Neural crest cell (in vitro differentiated cells): ENCODE measurements at regions not wholly inside any gene's neighbourhood (a gene's known extent, or its start where the extent isn't known, plus 50 kb on each side); places are given as distances from the start of the nearest gene placed in this dataset.

Experiments
- DNase-seq: peaks from one replicate; pipeline ENCODE4 v3.0.0; 2021; ENCODE audit warnings: low read depth, mixed read lengths, low spot score
- H3K27ac Mint-ChIP-seq: one replicate; pipeline ENCODE4 v1.8.0; 2021; ENCODE audit warnings: mild to moderate bottlenecking, mixed read lengths; ENCODE audit not compliant: unreplicated experiment
- H3K27me3 Mint-ChIP-seq: 2 replicates; pipeline ENCODE4 v1.8.0; 2021; ENCODE audit warnings: low read depth, mild to moderate bottlenecking, mixed read lengths
- H3K36me3 Mint-ChIP-seq: 2 replicates; pipeline ENCODE4 v1.8.0; 2021; ENCODE audit warnings: low read depth, mild to moderate bottlenecking, mixed read lengths
- H3K4me1 Mint-ChIP-seq: 2 replicates; pipeline ENCODE4 v1.8.0; 2021; ENCODE audit warnings: mixed read lengths
- H3K4me3 Mint-ChIP-seq: one replicate; pipeline ENCODE4 v1.8.0; 2021; ENCODE audit warnings: mild to moderate bottlenecking, mixed read lengths
- H3K9me3 Mint-ChIP-seq: 2 replicates; pipeline ENCODE4 v1.8.0; 2021; ENCODE audit warnings: mixed read lengths
- TF ChIP-seq, protein P1 (sequence below): fragments of 200-600 bp; sonication (generic); conservative IDR thresholded peaks from 2 replicates; pipeline ENCODE4 v1.5.0; 2021; ENCODE audit warnings: antibody characterized with exemption, mild to moderate bottlenecking

DNA sequence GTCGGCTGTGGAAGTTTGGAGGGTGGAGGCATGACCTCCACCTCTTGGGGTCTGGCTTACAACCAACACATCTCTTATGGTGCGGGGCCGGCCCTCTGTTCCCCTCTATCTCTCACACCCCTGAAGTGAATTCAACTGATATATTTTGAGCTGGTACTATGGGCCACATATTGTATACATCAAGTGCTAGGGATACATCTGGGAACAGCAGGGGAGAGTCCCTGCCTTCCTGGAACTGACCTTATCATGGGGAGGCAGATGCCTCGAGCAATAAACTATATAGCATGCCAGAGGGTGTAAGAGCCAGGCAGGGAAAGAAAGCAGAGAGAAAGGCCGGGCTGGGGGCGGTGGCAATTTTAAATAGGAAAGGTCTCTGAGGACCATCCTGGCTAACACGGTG lies 60.4 kb upstream of the TRPM1 start:
- Mint-ChIP-seq H3K27me3 (no peaks in the 10 kb centered on the region), H3K4me3 (no peak overlapping the region), H3K9me3 (no peaks in the 10 kb centered on the region), H3K36me3 (no peaks in the 10 kb centered on the region), H3K4me1 (peaks cover 22% of the 10 kb centered on the region), H3K27ac (no peak overlapping the region)
- TF ChIP-seq, protein P1, sequence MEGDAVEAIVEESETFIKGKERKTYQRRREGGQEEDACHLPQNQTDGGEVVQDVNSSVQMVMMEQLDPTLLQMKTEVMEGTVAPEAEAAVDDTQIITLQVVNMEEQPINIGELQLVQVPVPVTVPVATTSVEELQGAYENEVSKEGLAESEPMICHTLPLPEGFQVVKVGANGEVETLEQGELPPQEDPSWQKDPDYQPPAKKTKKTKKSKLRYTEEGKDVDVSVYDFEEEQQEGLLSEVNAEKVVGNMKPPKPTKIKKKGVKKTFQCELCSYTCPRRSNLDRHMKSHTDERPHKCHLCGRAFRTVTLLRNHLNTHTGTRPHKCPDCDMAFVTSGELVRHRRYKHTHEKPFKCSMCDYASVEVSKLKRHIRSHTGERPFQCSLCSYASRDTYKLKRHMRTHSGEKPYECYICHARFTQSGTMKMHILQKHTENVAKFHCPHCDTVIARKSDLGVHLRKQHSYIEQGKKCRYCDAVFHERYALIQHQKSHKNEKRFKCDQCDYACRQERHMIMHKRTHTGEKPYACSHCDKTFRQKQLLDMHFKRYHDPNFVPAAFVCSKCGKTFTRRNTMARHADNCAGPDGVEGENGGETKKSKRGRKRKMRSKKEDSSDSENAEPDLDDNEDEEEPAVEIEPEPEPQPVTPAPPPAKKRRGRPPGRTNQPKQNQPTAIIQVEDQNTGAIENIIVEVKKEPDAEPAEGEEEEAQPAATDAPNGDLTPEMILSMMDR, result no peak
- DNase-seq, result no peak

DNA sequence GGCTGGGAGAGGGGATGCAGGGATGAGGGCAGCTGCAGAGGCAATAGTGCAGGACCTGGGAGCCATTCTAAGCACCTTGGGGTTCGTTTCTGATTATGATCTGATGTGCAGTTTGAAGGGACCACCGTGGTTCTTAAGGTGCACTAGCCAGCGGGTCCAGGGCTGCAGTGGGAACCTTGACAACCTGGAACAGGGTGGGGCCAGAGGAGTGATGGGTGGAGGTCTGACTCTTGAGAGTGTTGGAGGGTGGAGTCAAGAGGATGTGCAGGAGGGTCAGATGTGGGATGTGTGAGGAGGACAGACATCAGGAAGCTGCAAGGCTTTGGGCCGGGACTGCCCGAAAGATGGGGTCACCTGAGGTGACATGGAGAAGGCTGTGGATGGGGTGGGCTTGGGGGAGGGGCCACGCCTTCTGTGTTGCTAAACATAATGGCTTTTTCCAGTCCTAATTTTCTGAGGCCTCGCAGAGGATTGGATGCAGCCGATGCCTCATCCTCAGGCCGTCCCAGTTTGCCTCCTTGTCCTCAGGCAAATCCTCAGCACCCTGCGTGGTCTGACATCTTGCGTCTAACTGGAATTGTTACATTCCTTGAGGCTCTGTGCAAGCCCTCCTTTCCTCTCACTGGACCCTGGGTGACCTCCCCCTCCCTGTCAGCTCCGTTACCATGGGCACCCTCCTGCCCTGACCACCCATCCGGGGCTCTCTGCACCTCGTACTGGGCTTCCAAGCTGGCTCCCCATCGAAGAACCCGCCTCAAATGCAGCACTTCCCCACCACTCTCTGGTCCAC lies 61.4 kb upstream of the TRPM1 start:
- Mint-ChIP-seq H3K27me3 (no peaks in the 10 kb centered on the region), H3K4me3 (no peak overlapping the region), H3K36me3 (no peaks in the 10 kb centered on the region), H3K27ac (peak overlapping the region; percentile 67), H3K4me1 (peaks cover 14% of the 10 kb centered on the region), H3K9me3 (no peaks in the 10 kb centered on the region)
- no peak for DNase-seq
- TF ChIP-seq, protein P1, result no peak

DNA sequence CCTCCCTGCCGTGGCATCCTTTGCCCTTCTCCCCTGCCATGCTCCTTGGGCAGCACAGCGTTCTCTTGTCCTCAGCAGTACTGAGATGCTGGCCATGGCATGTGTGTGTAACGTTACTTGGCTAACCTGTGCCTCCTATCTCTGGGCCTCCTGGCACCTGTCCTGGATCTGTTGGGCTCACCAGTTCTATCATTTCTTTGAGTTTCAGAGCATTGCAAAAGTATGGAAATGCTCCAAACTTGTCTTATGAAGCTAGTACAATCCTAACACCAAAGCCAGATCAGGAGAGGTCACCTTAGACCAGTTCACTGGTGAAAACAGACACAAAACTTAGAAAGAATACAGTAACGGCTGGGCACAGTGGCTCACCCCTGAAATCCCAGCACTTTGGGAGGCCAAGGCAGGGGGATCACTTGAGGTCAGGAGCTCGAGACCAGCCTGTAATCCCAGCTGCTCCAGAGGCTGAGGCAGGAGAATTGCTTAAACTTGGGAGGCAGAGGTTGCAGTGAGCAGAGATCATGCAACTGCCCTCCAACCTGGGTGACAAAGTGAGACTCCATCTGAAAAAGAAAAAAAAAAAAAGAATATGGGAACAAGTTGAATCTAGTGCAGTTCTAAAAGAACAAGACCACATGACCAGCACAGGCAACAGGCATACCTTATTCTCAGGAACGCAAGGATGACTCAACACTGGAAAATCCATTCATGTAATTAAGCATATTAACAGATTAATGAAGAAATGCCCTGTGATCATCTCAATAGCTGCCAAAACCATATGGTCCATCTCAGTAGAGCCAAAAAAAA lies 62.4 kb upstream of the TRPM1 start:
- Mint-ChIP-seq H3K27ac (no peak overlapping the region), H3K4me3 (no peak overlapping the region), H3K4me1 (peaks cover 8% of the 10 kb centered on the region), H3K27me3 (no peaks in the 10 kb centered on the region), H3K36me3 (no peaks in the 10 kb centered on the region), H3K9me3 (no peaks in the 10 kb centered on the region)
- DNase-seq, result no peak
- TF ChIP-seq, protein P1, result no peak

DNA sequence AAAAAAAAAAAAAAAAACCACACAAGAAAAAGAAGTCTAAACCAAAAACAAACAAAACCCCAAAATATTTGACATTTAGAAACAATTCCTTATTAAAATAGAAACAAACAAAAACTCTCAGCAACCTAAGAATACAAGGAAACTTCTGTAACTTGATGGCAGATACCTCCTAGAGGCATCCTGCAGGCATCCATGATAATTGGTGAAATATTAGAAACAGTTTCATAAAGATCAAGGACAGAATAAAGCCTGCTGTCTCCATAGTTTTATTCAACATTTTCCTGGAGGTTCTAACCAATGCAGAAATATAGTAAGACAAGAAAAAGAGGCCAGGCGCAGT lies 63.0 kb upstream of the TRPM1 start:
- Mint-ChIP-seq H3K36me3 (no peaks in the 10 kb centered on the region), H3K27me3 (no peaks in the 10 kb centered on the region), H3K4me3 (no peak overlapping the region), H3K4me1 (peaks cover 4% of the 10 kb centered on the region), H3K27ac (no peak overlapping the region), H3K9me3 (no peaks in the 10 kb centered on the region)
- TF ChIP-seq, protein P1, result no peak
- DNase-seq, result no peak

DNA sequence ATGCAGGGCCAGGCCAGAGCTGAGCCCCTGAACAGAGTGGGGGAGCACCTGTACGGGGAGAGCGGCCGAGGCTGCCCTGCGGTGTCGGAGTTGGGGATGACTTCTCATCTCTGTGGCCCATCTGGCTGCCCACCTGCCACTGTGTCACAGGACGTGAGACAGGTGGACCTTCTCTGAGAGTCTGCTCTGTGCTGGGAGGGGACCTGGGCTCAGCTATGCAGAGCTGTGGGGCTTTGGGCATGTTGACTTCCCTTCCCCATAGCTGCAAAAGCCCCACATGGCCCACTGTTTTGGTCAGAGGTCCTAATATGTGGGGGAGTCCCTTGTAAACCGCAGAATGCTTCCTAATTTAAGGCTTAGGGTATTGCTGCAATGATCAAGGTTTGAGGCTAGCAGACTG lies 68.0 kb upstream of the TRPM1 start:
- H3K27me3 Mint-ChIP-seq, result no peaks in the 10 kb centered on the region
- no peaks in the 10 kb centered on the region for H3K36me3 Mint-ChIP-seq
- no peaks in the 10 kb centered on the region for H3K9me3 Mint-ChIP-seq
- H3K4me3 Mint-ChIP-seq, result no peak overlapping the region
- no peak for DNase-seq
- no peak overlapping the region for H3K27ac Mint-ChIP-seq
- TF ChIP-seq, protein P1, result no peak
- no peaks in the 10 kb centered on the region for H3K4me1 Mint-ChIP-seq
